HepG2 (cell line): ENCODE measurements at regions not wholly inside any gene's neighbourhood (a gene's known extent, or its start where the extent isn't known, plus 50 kb on each side); places are given as distances from the start of the nearest gene placed in this dataset.

ENCODE experiments used
- ATAC-seq: fragments of 200-7000 bp; cut with Tn5 transposase; 3 replicates; pipeline ENCODE4 v1.9.1; 2020; ENCODE audit warnings: mild to moderate bottlenecking, moderate library complexity
- BruUV-seq: library from RNA; stranded (reverse); fragments of 400-500 nt; replicated peaks from 2 replicates; lab custom pipeline; 2021; lab: Mats Ljungman, UMichigan
- CTCF ChIA-PET: fragments of 300-600 bp; formaldehyde crosslinking; extraction: SDS; loops from one replicate; lab custom pipeline; 2021; ENCODE audit warnings: low total read pairs, inconsistent platforms, low intra/inter-chr PET ratio; lab: Yijun Ruan, JAX
- POLR2A ChIA-PET: fragments of 350-600 bp; sonication (Branson Sonifier 250); formaldehyde crosslinking; loops from one replicate; lab custom pipeline; 2020; ENCODE audit warnings: antibody characterized with exemption, inconsistent platforms; lab: Yijun Ruan, JAX
- DNase-seq: peaks from one replicate; pipeline ENCODE4 v3.0.0-alpha.2; 2015; ENCODE audit warnings: low spot score
- FAIRE-seq: peaks from 3 replicates; lab custom pipeline; 2011; peaks lifted over from hg19 to GRCh38; lab: Jason Lieb, UNC
- H2AFZ ChIP-seq: one replicate; pipeline ENCODE4 v1.6.1; 2011; ENCODE audit warnings: low read length, inconsistent platforms
- H3K27ac ChIP-seq: fragments of 300-600 bp; 3 replicates; pipeline ENCODE4 v1.8.0; 2011; ENCODE audit warnings: mixed run types, mild to moderate bottlenecking, mixed read lengths, low read length, inconsistent platforms; ENCODE audit not compliant: insufficient read depth; ENCODE audit errors: extremely low read length
- H3K27me3 ChIP-seq, 2 experiments: fragments of 200-600 bp in 1 of 2; 2 replicates in 1 of 2; 3 replicates in 1 of 2; pipeline versions ENCODE4 v1.6.0 to v1.8.0; 2011; ENCODE audit warnings: low read length in 2 of 2, mild to moderate bottlenecking in 2 of 2, moderate library complexity in 2 of 2, inconsistent platforms in 1 of 2; ENCODE audit not compliant: insufficient read depth in 2 of 2, control insufficient read depth in 1 of 2
- H3K36me3 ChIP-seq, 2 experiments: fragments of 200-600 bp in 1 of 2; replicated peaks in 1 of 2; 2 replicates in 1 of 2; 3 replicates in 1 of 2; pipeline versions ENCODE4 v1.5.1 to v1.8.0; 2011; ENCODE audit warnings: low read length in 2 of 2, inconsistent platforms in 1 of 2; ENCODE audit not compliant: insufficient read depth in 2 of 2, control insufficient read depth in 1 of 2
- H3K4me1 ChIP-seq: 2 replicates; pipeline ENCODE4 v1.5.1; 2012; ENCODE audit warnings: low read length, inconsistent platforms; ENCODE audit not compliant: insufficient read depth
- H3K4me2 ChIP-seq: 2 replicates; pipeline ENCODE4 v1.6.0; 2011; ENCODE audit warnings: low read depth, low read length, inconsistent platforms
- H3K4me3 ChIP-seq, 3 experiments: fragments of 200-600 bp in 1 of 3; sonication (generic), shearing (Covaris generic) in 1 of 3; replicated peaks in 1 of 3; 2 replicates each; pipeline ENCODE4 v1.5.1; 2011 to 2016; ENCODE audit warnings: low read length in 3 of 3, inconsistent platforms in 2 of 3, low read depth in 2 of 3, mild to moderate bottlenecking in 2 of 3, control low read depth in 1 of 3, mixed read lengths in 1 of 3; ENCODE audit not compliant: insufficient read depth in 1 of 3
- H3K79me2 ChIP-seq: one replicate; pipeline ENCODE4 v1.6.1; 2011; ENCODE audit warnings: low read length, inconsistent platforms; ENCODE audit not compliant: insufficient read depth
- H3K9ac ChIP-seq: 2 replicates; pipeline ENCODE4 v1.6.0; 2011; ENCODE audit warnings: mild to moderate bottlenecking, low read depth, low read length, inconsistent platforms; ENCODE audit not compliant: insufficient read depth
- H3K9me3 ChIP-seq: 2 replicates; pipeline ENCODE4 v1.5.1; 2012; ENCODE audit warnings: mild to moderate bottlenecking, low read length
- H4K20me1 ChIP-seq: 2 replicates; pipeline ENCODE4 v1.6.0; 2011; ENCODE audit warnings: inconsistent platforms, mild to moderate bottlenecking, low read length, moderate library complexity; ENCODE audit not compliant: insufficient read depth
- CC2D1A ChIP-seq: sonication (generic); formaldehyde crosslinking; IDR thresholded peaks from 2 replicates; pipeline ENCODE4 v1.8.1; 2023; ENCODE audit warnings: mild to moderate bottlenecking, missing genetic modification reagents
- HNF4G ChIP-seq, 2 experiments: sonication (generic) in 1 of 2; formaldehyde crosslinking in 1 of 2; IDR thresholded peaks; 2 replicates each; pipeline versions ENCODE4 v1.4.0 to v1.6.1; 2011 to 2020; ENCODE audit warnings: borderline replicate concordance in 2 of 2, low read depth in 2 of 2, mild to moderate bottlenecking in 2 of 2, low read length in 1 of 2, missing genetic modification reagents in 1 of 2, moderate library complexity in 1 of 2
- MIER2 ChIP-seq: IDR thresholded peaks from 2 replicates; pipeline ENCODE4 v1.6.1; 2016; ENCODE audit warnings: missing biosample characterization, missing genetic modification reagents
- REL ChIP-seq: sonication (generic); formaldehyde crosslinking; conservative IDR thresholded peaks from 2 replicates; pipeline ENCODE4 v1.8.0; 2022; ENCODE audit warnings: mild to moderate bottlenecking, missing genetic modification reagents, moderate library complexity
- SALL2 ChIP-seq: sonication (generic); formaldehyde crosslinking; IDR thresholded peaks from 2 replicates; pipeline ENCODE4 v1.8.1; 2023; ENCODE audit warnings: mild to moderate bottlenecking, missing genetic modification reagents, inconsistent platforms
- SMYD3 ChIP-seq: sonication (generic); formaldehyde crosslinking; IDR thresholded peaks from 2 replicates; pipeline ENCODE4 v1.8.1; 2023; ENCODE audit warnings: mild to moderate bottlenecking, missing genetic modification reagents
- ZNF121 ChIP-seq: sonication (generic); formaldehyde crosslinking; IDR thresholded peaks from 2 replicates; pipeline ENCODE4 v1.5.0; 2020; ENCODE audit warnings: mild to moderate bottlenecking, missing genetic modification reagents
- ZNF235 ChIP-seq: sonication (generic); formaldehyde crosslinking; IDR thresholded peaks from 2 replicates; pipeline ENCODE4 v1.8.1; 2023; ENCODE audit warnings: mild to moderate bottlenecking, missing genetic modification reagents, borderline replicate concordance
- ZNF549 ChIP-seq: sonication (generic); formaldehyde crosslinking; IDR thresholded peaks from 2 replicates; pipeline ENCODE4 v1.5.0; 2020; ENCODE audit warnings: missing genetic modification reagents
- ZNF589 ChIP-seq: sonication (generic); formaldehyde crosslinking; conservative IDR thresholded peaks from 2 replicates; pipeline ENCODE4 v1.8.0; 2022; ENCODE audit warnings: mild to moderate bottlenecking, moderate library complexity, missing genetic modification reagents
- ZNF83 ChIP-seq: sonication (generic); formaldehyde crosslinking; IDR thresholded peaks from 2 replicates; pipeline ENCODE4 v1.4.0; 2020; ENCODE audit warnings: missing genetic modification reagents, mild to moderate bottlenecking, borderline replicate concordance
- ZNF850 ChIP-seq: sonication (generic); formaldehyde crosslinking; conservative IDR thresholded peaks from 2 replicates; pipeline ENCODE4 v1.9.0; 2021; ENCODE audit warnings: mild to moderate bottlenecking, missing genetic modification reagents
- WGBS: methylation state at CpG from one replicate; pipeline ENCODE4 v1.1.6; 2017; ENCODE audit warnings: low lambda C conversion rate; 5-methylcytosine and 5-hydroxymethylcytosine counted together
- in situ Hi-C: cut with HindIII; loops from 2 replicates; pipeline ENCODE4 v1.10.0; 2017; ENCODE audit warnings: low pct_unique_long_range_greater_than_20kb; ENCODE audit not compliant: extremely low pct_ligation_motif_present
- intact Hi-C: fragments of 100-400 bp; cut with micrococcal nuclease; formaldehyde crosslinking; loops from one replicate; pipeline ENCODE4 v1.10.0; 2022; ENCODE audit not compliant: unreplicated experiment
- TF ChIP-seq, protein P1 (sequence below): sonication (generic); formaldehyde crosslinking; IDR thresholded peaks from 2 replicates; pipeline ENCODE4 v1.5.1; 2020; ENCODE audit warnings: mild to moderate bottlenecking, moderate library complexity, missing genetic modification reagents
- TF ChIP-seq, protein P2 (sequence below): IDR thresholded peaks from 2 replicates; pipeline ENCODE4 v1.6.1; 2012; ENCODE audit warnings: low read depth, low read length, improper control_type of control experiment
- TF ChIP-seq, protein P3 (sequence below): sonication (generic); formaldehyde crosslinking; conservative IDR thresholded peaks from 2 replicates; pipeline ENCODE4 v1.8.0; 2022; ENCODE audit warnings: missing genetic modification reagents
- TF ChIP-seq, protein P4 (sequence below): IDR thresholded peaks from 2 replicates; pipeline ENCODE4 v1.6.1; 2016

DNA sequence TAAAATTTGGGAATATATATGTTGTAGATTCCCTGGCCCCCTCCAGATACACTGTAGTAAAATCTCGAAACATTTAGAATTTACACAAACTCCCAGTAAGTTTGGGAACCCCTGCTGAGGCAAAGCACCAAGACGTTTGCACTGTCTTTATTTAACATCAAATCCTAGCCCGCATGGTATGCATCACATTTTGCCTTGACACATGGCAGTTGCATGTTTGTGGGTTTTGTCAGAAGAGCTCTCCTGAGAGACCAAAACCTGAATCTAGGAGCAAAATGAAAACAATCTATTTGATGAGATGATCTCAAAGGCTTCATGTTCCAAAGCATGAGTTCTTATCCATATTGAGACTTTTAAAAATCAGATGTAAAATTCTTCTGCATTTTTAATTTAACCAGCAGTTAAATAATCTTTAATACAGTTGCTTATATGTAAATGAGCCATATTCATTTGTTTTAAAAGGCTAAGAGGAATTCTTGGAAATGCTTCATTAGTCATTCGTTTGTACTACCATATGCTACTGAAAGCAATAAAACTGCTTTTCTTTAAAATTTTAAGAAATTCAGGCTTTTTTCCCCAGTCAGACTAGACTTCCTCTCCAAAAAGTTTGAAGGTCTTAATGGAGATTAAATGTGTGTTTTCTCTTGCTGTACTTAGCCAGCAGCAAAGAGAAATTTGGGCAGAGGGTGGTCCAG lies 105.2 kb upstream of the BOC start:
- ChIA-PET CTCF (no interaction called here), POLR2A (no interaction called here)
- Histone ChIP-seq H3K79me2 (no peaks in the 10 kb centered on the region), H3K4me1 (peaks cover 20% of the 10 kb centered on the region), H3K9ac (no peak overlapping the region), H3K27me3 (no peaks in the 10 kb centered on the region), H3K27ac (no peak overlapping the region), H3K4me3 (no peak overlapping the region), H3K36me3 (no peaks in the 10 kb centered on the region), H2AFZ (no peak overlapping the region), H3K9me3 (no peaks in the 10 kb centered on the region), H3K4me2 (no peak overlapping the region), H4K20me1 (no peaks in the 10 kb centered on the region)
- DNase-seq (no peak), FAIRE-seq (no peak), ATAC-seq (no peak)
- intact Hi-C loops (no loop called here), in situ Hi-C loops (no loop called here)
- no TSS peak for BruUV-seq
- TF ChIP-seq, protein P1, sequence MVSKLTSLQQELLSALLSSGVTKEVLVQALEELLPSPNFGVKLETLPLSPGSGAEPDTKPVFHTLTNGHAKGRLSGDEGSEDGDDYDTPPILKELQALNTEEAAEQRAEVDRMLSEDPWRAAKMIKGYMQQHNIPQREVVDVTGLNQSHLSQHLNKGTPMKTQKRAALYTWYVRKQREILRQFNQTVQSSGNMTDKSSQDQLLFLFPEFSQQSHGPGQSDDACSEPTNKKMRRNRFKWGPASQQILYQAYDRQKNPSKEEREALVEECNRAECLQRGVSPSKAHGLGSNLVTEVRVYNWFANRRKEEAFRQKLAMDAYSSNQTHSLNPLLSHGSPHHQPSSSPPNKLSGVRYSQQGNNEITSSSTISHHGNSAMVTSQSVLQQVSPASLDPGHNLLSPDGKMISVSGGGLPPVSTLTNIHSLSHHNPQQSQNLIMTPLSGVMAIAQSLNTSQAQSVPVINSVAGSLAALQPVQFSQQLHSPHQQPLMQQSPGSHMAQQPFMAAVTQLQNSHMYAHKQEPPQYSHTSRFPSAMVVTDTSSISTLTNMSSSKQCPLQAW, result no peak
- no peak for TF ChIP-seq SMYD3 (CRISPR knock-in tag)
- TF ChIP-seq ZNF121 (CRISPR knock-in tag), result no peak
- TF ChIP-seq ZNF83, result no peak
- no peak for TF ChIP-seq HNF4G (IDR thresholded peaks at IDR 0.05; ENCODE audit: borderline replicate concordance, low read depth, low read length)
- no peak for TF ChIP-seq HNF4G (CRISPR knock-in tag; IDR thresholded peaks at IDR 0.05; ENCODE audit: borderline replicate concordance, low read depth)
- TF ChIP-seq ZNF850 (CRISPR knock-in tag), result no peak
- TF ChIP-seq ZNF549 (CRISPR knock-in tag), result no peak
- TF ChIP-seq SALL2, result no peak
- no peak for TF ChIP-seq MIER2 (CRISPR knock-in tag)
- no peak for TF ChIP-seq ZNF589 (CRISPR knock-in tag)
- TF ChIP-seq, protein P2, sequence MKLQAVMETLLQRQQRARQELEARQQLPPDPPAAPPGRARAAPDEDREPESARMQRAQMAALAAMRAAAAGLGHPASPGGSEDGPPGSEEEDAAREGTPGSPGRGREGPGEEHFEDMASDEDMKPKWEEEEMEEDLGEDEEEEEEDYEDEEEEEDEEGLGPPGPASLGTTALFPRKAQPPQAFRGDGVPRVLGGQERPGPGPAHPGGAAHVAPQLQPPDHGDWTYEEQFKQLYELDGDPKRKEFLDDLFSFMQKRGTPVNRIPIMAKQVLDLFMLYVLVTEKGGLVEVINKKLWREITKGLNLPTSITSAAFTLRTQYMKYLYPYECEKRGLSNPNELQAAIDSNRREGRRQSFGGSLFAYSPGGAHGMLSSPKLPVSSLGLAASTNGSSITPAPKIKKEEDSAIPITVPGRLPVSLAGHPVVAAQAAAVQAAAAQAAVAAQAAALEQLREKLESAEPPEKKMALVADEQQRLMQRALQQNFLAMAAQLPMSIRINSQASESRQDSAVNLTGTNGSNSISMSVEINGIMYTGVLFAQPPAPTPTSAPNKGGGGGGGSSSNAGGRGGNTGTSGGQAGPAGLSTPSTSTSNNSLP, result no peak
- TF ChIP-seq, protein P3, sequence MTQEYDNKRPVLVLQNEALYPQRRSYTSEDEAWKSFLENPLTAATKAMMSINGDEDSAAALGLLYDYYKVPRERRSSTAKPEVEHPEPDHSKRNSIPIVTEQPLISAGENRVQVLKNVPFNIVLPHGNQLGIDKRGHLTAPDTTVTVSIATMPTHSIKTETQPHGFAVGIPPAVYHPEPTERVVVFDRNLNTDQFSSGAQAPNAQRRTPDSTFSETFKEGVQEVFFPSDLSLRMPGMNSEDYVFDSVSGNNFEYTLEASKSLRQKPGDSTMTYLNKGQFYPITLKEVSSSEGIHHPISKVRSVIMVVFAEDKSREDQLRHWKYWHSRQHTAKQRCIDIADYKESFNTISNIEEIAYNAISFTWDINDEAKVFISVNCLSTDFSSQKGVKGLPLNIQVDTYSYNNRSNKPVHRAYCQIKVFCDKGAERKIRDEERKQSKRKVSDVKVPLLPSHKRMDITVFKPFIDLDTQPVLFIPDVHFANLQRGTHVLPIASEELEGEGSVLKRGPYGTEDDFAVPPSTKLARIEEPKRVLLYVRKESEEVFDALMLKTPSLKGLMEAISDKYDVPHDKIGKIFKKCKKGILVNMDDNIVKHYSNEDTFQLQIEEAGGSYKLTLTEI (CRISPR knock-in tag), result no peak
- no peak for TF ChIP-seq CC2D1A (CRISPR knock-in tag)
- no peak for TF ChIP-seq REL (CRISPR knock-in tag)
- TF ChIP-seq, protein P4, sequence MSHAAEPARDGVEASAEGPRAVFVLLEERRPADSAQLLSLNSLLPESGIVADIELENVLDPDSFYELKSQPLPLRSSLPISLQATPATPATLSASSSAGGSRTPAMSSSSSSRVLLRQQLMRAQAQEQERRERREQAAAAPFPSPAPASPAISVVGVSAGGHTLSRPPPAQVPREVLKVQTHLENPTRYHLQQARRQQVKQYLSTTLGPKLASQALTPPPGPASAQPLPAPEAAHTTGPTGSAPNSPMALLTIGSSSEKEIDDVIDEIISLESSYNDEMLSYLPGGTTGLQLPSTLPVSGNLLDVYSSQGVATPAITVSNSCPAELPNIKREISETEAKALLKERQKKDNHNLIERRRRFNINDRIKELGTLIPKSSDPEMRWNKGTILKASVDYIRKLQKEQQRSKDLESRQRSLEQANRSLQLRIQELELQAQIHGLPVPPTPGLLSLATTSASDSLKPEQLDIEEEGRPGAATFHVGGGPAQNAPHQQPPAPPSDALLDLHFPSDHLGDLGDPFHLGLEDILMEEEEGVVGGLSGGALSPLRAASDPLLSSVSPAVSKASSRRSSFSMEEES (CRISPR knock-in tag), result no peak
- no peak for TF ChIP-seq ZNF235
- 48% methylated on average over 4 of the region's 4 CpGs for WGBS
